K562 (cell line): ENCODE measurements at regions not wholly inside any gene's neighbourhood (a gene's known extent, or its start where the extent isn't known, plus 50 kb on each side); places are given as distances from the start of the nearest gene placed in this dataset.
"Not testable (repeated sequence)": the region's sequence is repeated elsewhere in the genome, so short reads cannot be mapped to it uniquely, and the experiment has no call there.

Experiments used
- ATAC-seq: fragments of 200-7000 bp; cut with Tn5 transposase; 3 replicates; pipeline ENCODE4 v1.9.1; 2020; ENCODE audit warnings: moderate library complexity
- BruUV-seq: library from RNA; stranded (reverse); fragments of 400-500 nt; replicated peaks from 2 replicates; lab custom pipeline; 2021; lab: Mats Ljungman, UMichigan
- CTCF ChIA-PET: fragments of 300-600 bp; formaldehyde crosslinking; extraction: SDS; loops from one replicate; lab custom pipeline; 2021; ENCODE audit warnings: low intra/inter-chr PET ratio; lab: Yijun Ruan, JAX
- POLR2A ChIA-PET: fragments of 300-600, 350-650 bp; sonication (Branson Sonifier 250); formaldehyde crosslinking; extraction: SDS; loops from one replicate; lab custom pipeline; 2021; ENCODE audit warnings: antibody characterized with exemption, inconsistent platforms; lab: Yijun Ruan, JAX
- DNase-seq, 4 experiments: peaks; one replicate each; pipeline versions ENCODE4 v3.0.0 to v3.0.0-alpha.2; 2011 to 2018; ENCODE audit warnings: low spot score in 3 of 4, mixed read lengths in 3 of 4; ENCODE audit errors: extremely low read depth in 1 of 4
- FAIRE-seq: peaks from 2 replicates; lab custom pipeline; 2011; peaks lifted over from hg19 to GRCh38; lab: Jason Lieb, UNC
- H2AFZ ChIP-seq: 2 replicates; pipeline ENCODE4 v1.6.0; 2011; ENCODE audit warnings: low read depth, low read length, control low read depth, inconsistent platforms
- H3K27ac ChIP-seq: fragments of 200-600 bp; 3 replicates; pipeline ENCODE4 v1.8.0; 2011; ENCODE audit warnings: low read depth, mild to moderate bottlenecking, control low read depth, inconsistent platforms, low read length, moderate library complexity, mixed read lengths; ENCODE audit errors: extremely low read depth
- H3K27me3 ChIP-seq, 2 experiments: fragments of 300-600 bp in 1 of 2; 2 replicates in 1 of 2; 3 replicates in 1 of 2; pipeline versions ENCODE4 v1.6.0 to v1.8.0; 2011; ENCODE audit warnings: inconsistent platforms in 2 of 2, low read length in 2 of 2, mild to moderate bottlenecking in 1 of 2, mixed read lengths in 1 of 2, moderate library complexity in 1 of 2; ENCODE audit not compliant: control insufficient read depth in 2 of 2, insufficient read depth in 2 of 2
- H3K36me3 ChIP-seq: fragments of 300-600 bp; 3 replicates; pipeline ENCODE4 v1.8.0; 2011; ENCODE audit warnings: mild to moderate bottlenecking, low read length, inconsistent platforms; ENCODE audit not compliant: control insufficient read depth, insufficient read depth
- H3K4me1 ChIP-seq, 2 experiments: fragments of 200-600 bp in 1 of 2; replicated peaks in 1 of 2; 2 replicates in 1 of 2; 3 replicates in 1 of 2; pipeline versions ENCODE4 v1.5.1 to v1.8.0; 2011; ENCODE audit warnings: inconsistent platforms in 2 of 2, low read length in 2 of 2, mild to moderate bottlenecking in 1 of 2, mixed read lengths in 1 of 2, moderate library complexity in 1 of 2; ENCODE audit not compliant: control insufficient read depth in 2 of 2, insufficient read depth in 2 of 2
- H3K4me2 ChIP-seq: 2 replicates; pipeline ENCODE4 v1.6.1; 2011; ENCODE audit warnings: low read length, control low read depth, inconsistent platforms, mixed read lengths; ENCODE audit not compliant: insufficient read depth
- H3K4me3 ChIP-seq: fragments of 200-600 bp; sonication (generic), shearing (Covaris generic); 2 replicates; pipeline ENCODE4 v1.5.1; 2016; ENCODE audit warnings: control low read depth, inconsistent platforms
- H3K79me2 ChIP-seq: fragments of 200-600 bp; 3 replicates; pipeline ENCODE4 v1.8.0; 2011; ENCODE audit warnings: low read length, inconsistent platforms; ENCODE audit not compliant: control insufficient read depth, insufficient read depth
- H3K9ac ChIP-seq, 2 experiments: 2 replicates each; pipeline versions ENCODE4 v1.6.0 to v1.6.1; 2011; ENCODE audit warnings: low read depth in 2 of 2, low read length in 2 of 2, control low read depth in 1 of 2, inconsistent platforms in 1 of 2, mild to moderate bottlenecking in 1 of 2, mixed read lengths in 1 of 2; ENCODE audit not compliant: insufficient read depth in 1 of 2
- H3K9me1 ChIP-seq: one replicate; pipeline ENCODE4 v1.6.0; 2011; ENCODE audit warnings: inconsistent platforms, mild to moderate bottlenecking, low read length, moderate library complexity; ENCODE audit not compliant: control insufficient read depth, insufficient read depth
- H3K9me3 ChIP-seq: replicated peaks from 2 replicates; pipeline ENCODE4 v1.5.1; 2011; ENCODE audit warnings: low read depth, low read length, inconsistent platforms; ENCODE audit not compliant: control insufficient read depth, insufficient read depth
- H4K20me1 ChIP-seq: replicated peaks from 2 replicates; pipeline ENCODE4 v1.6.1; 2011; ENCODE audit warnings: low read length, inconsistent platforms, mixed read lengths; ENCODE audit not compliant: control insufficient read depth, insufficient read depth
- CEBPG ChIP-seq, 3 experiments: fragments of 200-800 bp in 1 of 3; sonication (Bioruptor generic) in 1 of 3; sonication (generic) in 1 of 3; formaldehyde crosslinking in 1 of 3; IDR thresholded peaks in 2 of 3; conservative IDR thresholded peaks in 1 of 3; 2 replicates each; pipeline versions ENCODE4 v1.6.1 to v1.8.0; 2016 to 2022; ENCODE audit warnings: missing compliant biosample characterization in 2 of 3, missing genetic modification characterization in 2 of 3, mild to moderate bottlenecking in 1 of 3, missing genetic modification reagents in 1 of 3
- HMG20B ChIP-seq: fragments of 250-450 bp; sonication (Bioruptor Pico); IDR thresholded peaks from 2 replicates; pipeline ENCODE4 v1.5.0; 2021; ENCODE audit warnings: mild to moderate bottlenecking
- WGBS: fragments of 100-300 bp; shearing (Covaris generic); methylation state at CpG from one replicate; pipeline ENCODE4 v1.1.6; 2016; ENCODE audit warnings: low coverage, mixed read lengths; ENCODE audit not compliant: insufficient coverage; ENCODE audit errors: missing lambda C conversion rate; 5-methylcytosine and 5-hydroxymethylcytosine counted together
- in situ Hi-C: fragments of 300-500 bp; cut with MboI; formaldehyde crosslinking; loops from 4 replicates; pipeline ENCODE4 v1.15.0; 2018; ENCODE audit warnings: inconsistent platforms, mixed read lengths
- intact Hi-C: fragments of 100-400 bp; cut with micrococcal nuclease; formaldehyde crosslinking; loops from 2 replicates; pipeline ENCODE4 v1.14.2; 2022

DNA sequence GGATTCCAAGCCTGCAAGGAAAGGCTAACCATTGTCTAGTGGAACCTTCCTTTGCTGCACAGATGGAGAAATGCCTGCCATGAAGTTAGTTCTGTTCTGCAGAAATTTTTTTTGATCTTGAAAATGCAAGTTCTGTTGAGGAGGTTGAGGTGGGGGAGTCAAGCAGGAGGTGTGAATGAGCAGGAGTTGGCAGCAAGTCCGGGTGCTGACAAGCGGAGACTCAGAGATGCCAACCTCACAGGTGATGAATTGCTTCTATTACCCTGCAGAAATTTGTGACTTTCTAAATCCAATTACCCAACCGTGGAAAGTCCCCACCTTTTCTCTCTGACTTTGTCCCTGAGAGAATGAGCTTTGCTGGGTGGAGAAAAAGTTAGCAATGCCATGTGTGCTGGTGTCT lies 350.1 kb downstream of the DHRSX start:
- Histone ChIP-seq H3K9ac (no peak overlapping the region), H3K4me1 (no peaks in the 10 kb centered on the region), H3K9me1 (no peaks in the 10 kb centered on the region), H3K79me2 (no peaks in the 10 kb centered on the region), H3K4me2 (no peak overlapping the region), H3K27me3 (no peaks in the 10 kb centered on the region; a peak in 1 of 5 replicates), H2AFZ (no peak overlapping the region), H3K36me3 (no peaks in the 10 kb centered on the region), H3K4me3 (no peak overlapping the region), H3K27ac (no peak overlapping the region), H3K9me3 (no peaks in the 10 kb centered on the region), H4K20me1 (no peaks in the 10 kb centered on the region)
- no peak for DNase-seq
- no peak for FAIRE-seq
- POLR2A ChIA-PET, result no interaction called here
- in situ Hi-C loops (no loop called here), intact Hi-C loops (no loop called here)
- no TSS peak for BruUV-seq
- WGBS, result 0% methylated on average over 3 of the region's 3 CpGs
- no peak for ATAC-seq
- CTCF ChIA-PET, result no interaction called here
- TF ChIP-seq HMG20B (CRISPR knock-in tag), result no peak
- TF ChIP-seq CEBPG (CRISPR knock-in tag; IDR thresholded peaks at IDR 0.05), result no peak
- no peak for TF ChIP-seq CEBPG (tag; conservative IDR thresholded peaks at IDR 0.05 in 1 of 2, IDR thresholded peaks at IDR 0.05 in 1 of 2)
- TF ChIP-seq, all 486 proteins: peak for 0

DNA sequence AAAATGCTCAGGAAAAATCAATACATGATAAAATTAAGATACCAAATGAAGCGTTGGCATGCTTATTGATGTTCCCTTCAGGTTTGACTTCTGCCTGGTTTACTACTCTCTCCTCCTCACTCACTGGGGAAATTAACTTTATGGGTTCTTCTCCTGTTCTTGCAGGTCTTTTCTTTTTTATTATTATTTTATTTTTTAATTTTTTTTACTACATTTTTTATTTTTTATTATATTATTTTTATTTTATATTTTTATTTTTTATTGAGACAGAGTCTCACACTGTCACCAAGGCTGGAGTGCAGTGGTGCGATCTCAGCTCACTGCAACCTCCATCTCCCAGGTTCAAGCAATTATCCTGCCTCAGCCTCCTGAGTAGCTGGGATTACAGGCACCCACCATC lies 350.8 kb downstream of the DHRSX start:
- BruUV-seq, intact Hi-C loops: not testable (repeated sequence)

More for the DNA sequence above, 350.8 kb downstream of the DHRSX start:
- H3K9ac ChIP-seq, ATAC-seq, H4K20me1 ChIP-seq, H3K27ac ChIP-seq, H3K79me2 ChIP-seq, FAIRE-seq, H3K4me3 ChIP-seq, H3K36me3 ChIP-seq, POLR2A ChIA-PET, CTCF ChIA-PET, H3K4me2 ChIP-seq, DNase-seq, H2AFZ ChIP-seq, H3K9me3 ChIP-seq, in situ Hi-C loops, H3K4me1 ChIP-seq, H3K27me3 ChIP-seq, H3K9me1 ChIP-seq: not testable (repeated sequence)
- WGBS, result 0% methylated on average over 2 of the region's 2 CpGs
